ENCODE measurements at regions not wholly inside any gene's neighbourhood (a gene's known extent, or its start where the extent isn't known, plus 50 kb on each side); places are given as distances from the start of the nearest gene placed in this dataset.

GRCh38 chr6:25028328-25028727 is 92.6 kb upstream of the RIPOR2 start:
- no peaks in the 10 kb centered on the region for H3K27me3 ChIP-seq (ENCODE audit: insufficient read depth in 3 of 3, low read length in 2 of 3)
- H3K4me1 ChIP-seq, result no peaks in the 10 kb centered on the region
- H3K27ac ChIP-seq, result no peak overlapping the region
- intact Hi-C loops (cut with DNase I), result no loop called here
- no peak for TF ChIP-seq CTCF (IDR thresholded peaks at IDR 0.05)
- DNase-seq (no peak), ATAC-seq (no peak)
- WGBS, 3 donors, result 66 to 86% (median 81%) methylated on average over 1 of the region's 1 CpG
- no peaks in the 10 kb centered on the region for H3K36me3 ChIP-seq (ENCODE audit: insufficient read depth in 1 of 2, low read depth in 1 of 2)
- no peaks in the 10 kb centered on the region for H3K9me3 ChIP-seq
- H3K4me3 ChIP-seq, result no peak overlapping the region

DNA sequence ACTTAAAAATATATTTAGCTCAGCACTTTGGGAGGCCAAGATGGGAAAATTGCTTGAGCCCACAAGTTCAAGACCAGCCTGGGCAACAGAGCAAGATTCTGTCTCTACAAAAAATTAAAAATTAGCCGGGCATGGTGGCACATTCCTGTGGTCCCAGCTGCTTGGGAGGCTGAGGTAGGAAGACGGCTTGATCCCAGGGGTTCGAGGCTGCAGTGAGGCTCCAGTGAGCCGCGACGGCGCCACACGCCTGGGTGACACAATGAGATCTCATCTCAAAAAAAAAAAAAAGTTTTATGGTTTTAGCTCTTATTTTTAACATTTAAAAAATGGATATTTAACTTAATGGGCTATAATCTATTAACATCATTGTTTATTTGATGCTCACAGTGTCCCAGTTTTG is 97.2 kb upstream of the RIPOR2 start:
- DNase-seq (no peak), ATAC-seq (no peak)
- H3K4me1 ChIP-seq, result no peaks in the 10 kb centered on the region
- no peaks in the 10 kb centered on the region for H3K36me3 ChIP-seq (ENCODE audit: insufficient read depth in 1 of 2, low read depth in 1 of 2)
- H3K4me3 ChIP-seq, result no peak overlapping the region
- H3K27ac ChIP-seq, result no peak overlapping the region
- intact Hi-C loops (cut with DNase I), result no loop called here
- H3K9me3 ChIP-seq, result no peaks in the 10 kb centered on the region
- H3K27me3 ChIP-seq (ENCODE audit: insufficient read depth in 3 of 3, low read length in 2 of 3), result no peaks in the 10 kb centered on the region
- TF ChIP-seq CTCF (IDR thresholded peaks at IDR 0.05), result no peak
- 94 to 96% (median 95%) methylated on average over 8 of the region's 8 CpGs for WGBS, 3 donors

DNA sequence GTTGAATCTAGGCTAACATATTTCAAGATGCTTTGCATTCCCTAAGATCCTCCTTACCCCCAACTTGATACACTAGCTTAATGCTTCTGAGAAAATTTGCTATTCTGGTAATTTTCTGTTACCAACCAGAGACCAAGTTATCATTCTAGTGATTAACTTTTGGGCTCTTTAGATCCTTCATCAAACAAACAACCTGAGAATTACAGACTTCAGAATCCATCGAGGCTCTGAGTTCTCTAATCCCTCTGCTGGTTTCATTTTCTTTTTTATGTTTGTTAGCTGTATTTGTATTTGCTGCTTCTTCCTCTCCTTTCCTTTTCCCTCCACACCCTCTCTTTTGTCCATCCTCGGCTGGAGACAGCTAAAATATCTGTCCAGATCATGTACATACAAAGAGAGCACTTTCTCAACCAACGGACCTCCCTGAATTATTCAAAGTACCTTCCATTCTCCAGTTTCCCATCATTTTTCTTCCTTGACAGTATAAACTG is 98.7 kb upstream of the RIPOR2 start:
- ATAC-seq (no peak), DNase-seq (no peak)
- H3K36me3 ChIP-seq (ENCODE audit: insufficient read depth in 1 of 2, low read depth in 1 of 2), result no peaks in the 10 kb centered on the region
- WGBS, 3 donors, result 22 to 33% (median 24%) methylated on average over 3 of the region's 3 CpGs
- TF ChIP-seq CTCF (IDR thresholded peaks at IDR 0.05), result no peak
- no peaks in the 10 kb centered on the region for H3K9me3 ChIP-seq
- intact Hi-C loops (cut with DNase I), result no loop called here
- peak overlapping the region; percentile 23 for H3K4me3 ChIP-seq
- no peak overlapping the region for H3K27ac ChIP-seq
- no peaks in the 10 kb centered on the region for H3K27me3 ChIP-seq (ENCODE audit: insufficient read depth in 3 of 3, low read length in 2 of 3)
- H3K4me1 ChIP-seq, result no peaks in the 10 kb centered on the region

DNA sequence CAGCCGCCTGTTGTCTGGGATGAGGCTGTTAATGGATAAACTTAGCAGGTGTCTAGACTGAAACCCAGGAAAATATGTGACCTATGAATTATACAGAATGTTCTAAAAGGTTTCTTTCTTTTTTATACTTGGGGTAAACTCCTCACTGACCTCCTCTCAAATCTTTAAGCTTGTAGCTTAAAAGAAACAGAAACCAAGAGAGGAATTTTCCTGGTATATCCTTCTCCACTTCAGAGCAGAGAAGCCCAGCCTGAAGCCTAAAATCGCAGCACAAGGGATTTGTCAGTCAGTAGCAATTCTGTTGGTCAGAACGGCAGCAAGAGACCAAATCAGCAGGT is 99.4 kb upstream of the RIPOR2 start:
- intact Hi-C loops (cut with DNase I), result no loop called here
- no peaks in the 10 kb centered on the region for H3K4me1 ChIP-seq
- no peak overlapping the region for H3K27ac ChIP-seq
- WGBS, 3 donors, result 44 to 50% (median 45%) methylated on average over 3 of the region's 3 CpGs
- TF ChIP-seq CTCF (IDR thresholded peaks at IDR 0.05), result no peak
- no peaks in the 10 kb centered on the region for H3K27me3 ChIP-seq (ENCODE audit: insufficient read depth in 3 of 3, low read length in 2 of 3)
- no peak overlapping the region for H3K4me3 ChIP-seq
- no peaks in the 10 kb centered on the region for H3K36me3 ChIP-seq (ENCODE audit: insufficient read depth in 1 of 2, low read depth in 1 of 2)
- DNase-seq (no peak), ATAC-seq (no peak)
- no peaks in the 10 kb centered on the region for H3K9me3 ChIP-seq
